Skeletal muscle tissue (tissue), 3 donors: ENCODE measurements at regions not wholly inside any gene's neighbourhood (a gene's known extent, or its start where the extent isn't known, plus 50 kb on each side); places are given as distances from the start of the nearest gene placed in this dataset.
"Not testable (repeated sequence)": the region's sequence is repeated elsewhere in the genome, so short reads cannot be mapped to it uniquely, and the experiment has no call there.

Experiments
- H3K27ac ChIP-seq: one replicate; pipeline ENCODE4 v1.7.0; 2013; ENCODE audit warnings: mild to moderate bottlenecking, low read depth, low read length, inconsistent platforms
- H3K27me3 ChIP-seq, 3 donors: one replicate each; pipeline ENCODE4 v1.7.0; 2013; ENCODE audit warnings: low read length in 3 of 3; ENCODE audit not compliant: control insufficient read depth in 3 of 3, insufficient read depth in 3 of 3
- H3K36me3 ChIP-seq, 3 donors: one replicate each; pipeline ENCODE4 v1.7.0; 2013; ENCODE audit warnings: low read length in 3 of 3; ENCODE audit not compliant: control insufficient read depth in 3 of 3, insufficient read depth in 3 of 3
- H3K4me1 ChIP-seq, 3 donors: one replicate each; pipeline ENCODE4 v1.7.0; 2013; ENCODE audit warnings: low read length in 3 of 3, mild to moderate bottlenecking in 3 of 3; ENCODE audit not compliant: control insufficient read depth in 3 of 3, insufficient read depth in 3 of 3
- H3K4me3 ChIP-seq, 3 donors: one replicate each; pipeline ENCODE4 v1.7.0; 2013; ENCODE audit warnings: low read length in 3 of 3
- H3K9ac ChIP-seq, 3 donors: one replicate each; pipeline ENCODE4 v1.7.0; 2013; ENCODE audit warnings: low read length in 3 of 3, mild to moderate bottlenecking in 3 of 3, moderate library complexity in 2 of 3, low read depth in 1 of 3
- H3K9me3 ChIP-seq, 3 donors: one replicate each; pipeline ENCODE4 v1.7.0; 2013; ENCODE audit warnings: low read length in 3 of 3; ENCODE audit not compliant: control insufficient read depth in 3 of 3
- donor health status: Osteomylitis.

DNA sequence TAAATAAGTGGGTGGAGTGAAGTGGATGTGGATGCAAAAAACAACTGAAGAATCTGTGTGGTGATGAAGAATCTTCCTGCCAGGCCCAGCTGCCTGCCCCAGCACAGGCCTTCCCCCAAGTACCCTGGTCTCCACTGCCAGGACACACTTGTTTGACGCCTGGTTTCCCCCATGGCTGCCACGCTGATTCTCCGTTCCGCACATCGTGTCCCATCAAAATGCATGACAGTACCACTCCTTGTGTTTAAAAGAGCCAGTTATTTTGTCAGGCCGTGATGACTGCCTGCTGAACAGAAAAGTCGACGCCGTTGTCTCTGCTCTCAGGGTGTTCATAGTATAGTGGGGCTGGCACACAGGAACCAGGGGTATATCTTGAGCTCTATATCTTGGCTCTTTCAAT is 50.3 kb upstream of the KYNU start:
- H3K4me3 ChIP-seq = no peak overlapping the region
- H3K27ac ChIP-seq = no peak overlapping the region
- no peak overlapping the region for H3K9ac ChIP-seq
- H3K4me1 ChIP-seq = no peaks in the 10 kb centered on the region
- H3K36me3 ChIP-seq = no peaks in the 10 kb centered on the region
- H3K9me3 ChIP-seq = peaks cover 0 to 2% (median 0%) of the 10 kb centered on the region in 3 donors
- H3K27me3 ChIP-seq = no peaks in the 10 kb centered on the region

DNA sequence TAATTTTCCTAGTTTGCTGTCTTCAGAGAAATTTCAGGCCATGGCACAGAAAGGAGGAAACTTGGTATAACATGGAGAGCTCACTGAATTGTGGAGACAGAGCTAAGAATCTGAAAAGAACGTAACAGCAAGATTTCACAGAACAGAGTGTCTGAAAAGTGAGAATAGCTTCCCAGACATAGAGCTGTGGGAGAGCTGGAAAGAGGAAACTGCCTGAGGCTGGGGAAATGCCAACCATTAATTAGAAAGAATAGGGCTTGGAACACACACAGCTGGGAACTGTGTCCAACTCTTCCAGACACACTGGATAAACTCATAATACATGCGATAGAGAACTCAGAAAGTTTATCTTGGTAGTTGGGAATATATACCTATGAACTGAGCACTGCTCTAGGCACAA is 51.6 kb upstream of the KYNU start:
- Histone ChIP-seq H3K4me1 (no peaks in the 10 kb centered on the region), H3K36me3 (no peaks in the 10 kb centered on the region), H3K4me3 (no peak overlapping the region)

DNA sequence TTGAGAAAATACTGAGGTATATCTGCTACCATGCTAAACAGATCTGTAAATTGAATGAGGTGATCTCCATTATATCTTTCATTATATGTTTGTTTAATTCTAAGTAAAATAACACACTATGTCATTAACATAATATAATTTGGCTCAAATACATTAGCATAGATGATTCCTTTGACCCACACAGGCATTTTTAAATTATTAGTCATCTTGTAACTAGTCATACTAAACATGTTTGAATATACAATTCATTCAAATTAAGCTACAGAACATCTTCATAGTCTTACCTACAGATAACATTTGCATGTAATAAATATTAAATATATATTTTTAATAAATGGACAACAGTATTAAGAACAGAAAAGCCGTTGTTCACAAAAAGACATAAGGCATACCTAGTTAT is 52.7 kb upstream of the KYNU start:
- H3K4me1 ChIP-seq = no peaks in the 10 kb centered on the region
- no peaks in the 10 kb centered on the region for H3K36me3 ChIP-seq
- H3K9ac ChIP-seq = no peak overlapping the region
- H3K27ac ChIP-seq = no peak overlapping the region
- no peaks in the 10 kb centered on the region for H3K27me3 ChIP-seq
- H3K9me3 ChIP-seq = peaks cover 0 to 2% (median 0%) of the 10 kb centered on the region in 3 donors
- H3K4me3 ChIP-seq = no peak overlapping the region

More for the DNA sequence above, 51.6 kb upstream of the KYNU start:
- no peak overlapping the region for H3K27ac ChIP-seq
- peaks cover 0 to 2% (median 0%) of the 10 kb centered on the region in 3 donors for H3K9me3 ChIP-seq
- no peaks in the 10 kb centered on the region for H3K27me3 ChIP-seq
- H3K9ac ChIP-seq = no peak overlapping the region

DNA sequence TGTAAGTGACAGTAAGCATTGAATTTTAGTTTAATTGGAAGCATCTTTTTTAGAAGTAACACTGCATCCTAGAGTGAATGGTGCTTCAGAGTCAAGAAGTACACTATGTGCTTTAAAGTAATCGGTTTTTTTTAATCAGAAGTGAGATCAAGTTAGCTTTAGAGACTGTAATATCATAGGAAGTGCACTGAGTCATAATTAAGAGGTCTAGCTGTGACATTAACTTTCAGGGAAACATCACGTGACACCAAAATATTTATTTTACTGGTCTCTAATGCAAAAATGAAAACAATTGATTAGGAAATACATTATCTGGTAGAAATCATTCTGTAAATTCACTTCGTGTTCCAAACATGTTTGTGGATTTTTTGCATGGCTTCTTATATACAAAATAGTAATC is 55.3 kb upstream of the KYNU start:
- H3K4me3 ChIP-seq = no peak overlapping the region
- H3K27ac ChIP-seq = no peak overlapping the region
- no peak overlapping the region for H3K9ac ChIP-seq
- no peaks in the 10 kb centered on the region for H3K4me1 ChIP-seq
- H3K9me3 ChIP-seq = no peaks in the 10 kb centered on the region
- no peaks in the 10 kb centered on the region for H3K36me3 ChIP-seq
- H3K27me3 ChIP-seq = no peaks in the 10 kb centered on the region

DNA sequence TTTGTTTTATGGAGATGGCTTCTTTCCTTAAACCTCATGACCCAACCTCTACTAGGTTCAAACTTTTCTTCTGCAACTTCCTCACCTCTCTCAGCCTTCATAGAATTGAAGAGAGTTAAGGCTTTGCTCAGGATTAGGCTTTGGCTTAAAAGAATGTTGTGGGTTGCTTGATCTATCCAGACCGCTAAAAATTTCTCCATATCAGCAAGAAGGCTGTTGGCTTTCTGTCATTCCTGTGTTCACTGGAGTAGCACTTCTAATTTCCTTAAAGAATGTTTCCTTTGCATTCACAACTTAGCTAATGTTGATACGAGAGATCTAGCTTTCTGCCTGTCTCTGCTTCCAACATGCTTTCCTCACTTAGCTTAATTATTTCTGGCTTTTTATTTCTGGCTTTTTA is 58.1 kb upstream of the KYNU start:
- no peaks in the 10 kb centered on the region for H3K4me1 ChIP-seq
- no peaks in the 10 kb centered on the region for H3K27me3 ChIP-seq
- no peak overlapping the region for H3K9ac ChIP-seq
- H3K9me3 ChIP-seq = no peaks in the 10 kb centered on the region
- no peak overlapping the region for H3K27ac ChIP-seq
- H3K36me3 ChIP-seq = no peaks in the 10 kb centered on the region
- H3K4me3 ChIP-seq = no peak overlapping the region

DNA sequence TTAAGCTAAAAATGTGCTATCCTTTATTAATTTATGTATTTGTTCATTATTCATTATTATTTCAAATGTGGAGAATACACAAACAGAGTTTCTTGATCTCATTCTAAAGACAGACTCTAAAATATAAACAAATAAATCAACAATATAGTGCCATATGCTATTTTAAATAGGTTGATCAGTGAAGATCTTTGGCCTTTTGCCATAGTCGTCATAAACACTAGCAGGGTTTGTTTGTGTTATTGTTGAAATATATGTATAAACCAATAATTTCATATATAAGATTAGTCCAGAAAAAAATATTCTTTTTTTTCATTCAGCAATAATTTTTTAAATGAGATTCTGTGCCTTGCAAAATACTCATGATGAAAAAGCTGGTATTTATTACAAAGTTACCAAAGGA is 62.1 kb upstream of the KYNU start:
- Histone ChIP-seq H3K36me3 (no peaks in the 10 kb centered on the region), H3K9me3 (no peaks in the 10 kb centered on the region), H3K4me1 (no peaks in the 10 kb centered on the region), H3K27ac (no peak overlapping the region), H3K9ac (no peak overlapping the region), H3K4me3 (no peak overlapping the region), H3K27me3 (no peaks in the 10 kb centered on the region)

DNA sequence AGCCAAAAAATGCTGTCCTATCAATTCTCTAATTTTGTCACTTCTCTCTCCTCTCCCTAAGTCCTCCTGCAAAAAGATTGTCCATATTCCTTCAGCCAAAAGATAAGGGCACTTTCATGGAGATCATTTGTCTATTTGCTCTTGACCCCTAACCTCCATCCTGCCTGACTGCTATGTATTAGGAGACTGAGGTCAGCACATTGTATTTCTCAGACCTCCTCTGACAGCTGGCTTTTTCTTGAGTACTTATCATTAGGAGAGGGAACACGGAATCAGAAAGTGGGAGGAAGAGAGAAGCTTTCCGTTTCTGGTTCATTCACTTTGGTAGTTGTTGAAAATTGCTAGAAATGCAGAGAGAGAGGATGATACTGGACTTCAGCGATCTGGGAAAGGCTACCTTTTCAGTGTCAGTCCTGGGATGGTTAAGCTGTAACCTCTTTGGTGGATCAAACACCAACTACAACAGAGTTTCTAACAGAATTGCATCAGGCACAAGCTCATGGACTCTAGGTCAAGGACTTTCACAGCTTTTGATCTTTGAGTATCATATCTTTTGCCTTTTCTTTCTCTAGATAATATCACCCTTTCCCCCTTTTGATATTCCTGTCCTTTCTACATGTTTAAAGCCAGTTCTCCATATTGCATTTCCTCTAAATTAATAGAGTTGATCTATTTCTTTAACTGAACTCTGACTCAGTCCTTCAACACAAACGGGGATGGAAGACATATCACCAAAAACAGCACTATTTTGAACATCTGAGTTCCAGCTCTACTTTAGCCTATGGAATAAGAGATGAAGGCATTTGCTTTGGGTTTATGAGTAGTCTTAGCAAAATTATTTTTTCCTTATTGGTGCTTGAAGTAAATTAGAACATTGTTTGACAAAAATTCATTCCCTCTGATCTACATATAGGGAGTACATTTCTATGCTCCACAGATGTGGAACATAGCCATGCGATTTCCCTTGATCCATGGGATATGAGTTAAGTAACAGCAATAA is 63.3 kb upstream of the KYNU start:
- no peak overlapping the region for H3K27ac ChIP-seq
- H3K4me1 ChIP-seq = no peaks in the 10 kb centered on the region
- no peaks in the 10 kb centered on the region for H3K9me3 ChIP-seq
- H3K27me3 ChIP-seq = no peaks in the 10 kb centered on the region
- H3K36me3 ChIP-seq = no peaks in the 10 kb centered on the region
- H3K4me3 ChIP-seq = no peak overlapping the region
- H3K9ac ChIP-seq = no peak overlapping the region

DNA sequence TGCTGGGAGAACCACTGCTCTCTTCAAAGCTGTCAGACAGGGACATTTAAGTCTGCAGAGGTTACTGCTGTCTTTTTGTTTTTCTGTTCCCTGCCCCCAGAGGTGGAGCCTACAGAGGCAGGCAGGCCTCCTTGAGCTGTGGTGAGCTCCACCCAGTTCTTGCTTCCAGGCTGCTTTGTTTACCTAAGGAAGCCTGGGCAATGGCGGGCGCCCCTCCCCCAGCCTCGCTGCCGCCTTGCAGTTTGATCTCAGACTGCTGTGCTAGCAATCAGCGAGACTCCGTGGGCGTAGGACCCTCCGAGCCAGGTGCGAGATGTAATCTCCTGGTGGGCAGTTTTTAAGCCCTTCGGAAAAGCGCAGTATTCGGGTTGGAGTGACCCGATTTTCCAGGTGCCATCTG is 65.8 kb upstream of the KYNU start:
- H3K4me1 ChIP-seq, H3K9ac ChIP-seq, H3K27ac ChIP-seq, H3K36me3 ChIP-seq, H3K4me3 ChIP-seq, H3K27me3 ChIP-seq, H3K9me3 ChIP-seq: not testable (repeated sequence)

DNA sequence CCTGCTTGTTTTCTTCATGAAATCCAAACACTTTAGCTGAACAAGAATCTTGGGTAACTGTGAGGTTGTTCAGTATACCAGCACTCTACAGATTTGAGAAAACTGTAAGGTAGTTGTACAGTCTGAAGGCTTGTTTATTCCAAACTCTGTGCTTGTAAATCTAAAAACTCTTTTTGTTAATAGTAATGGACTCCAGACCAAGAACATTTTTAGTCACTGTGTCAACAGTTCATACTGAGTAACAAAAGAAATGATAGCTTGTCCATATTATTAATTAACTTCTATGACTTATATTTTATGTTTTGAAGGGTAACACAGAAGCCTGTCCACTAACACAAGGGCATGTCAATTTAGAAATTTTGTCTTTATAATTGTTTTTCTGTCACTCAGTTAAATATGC is 72.2 kb upstream of the KYNU start:
- no peaks in the 10 kb centered on the region for H3K36me3 ChIP-seq

DNA sequence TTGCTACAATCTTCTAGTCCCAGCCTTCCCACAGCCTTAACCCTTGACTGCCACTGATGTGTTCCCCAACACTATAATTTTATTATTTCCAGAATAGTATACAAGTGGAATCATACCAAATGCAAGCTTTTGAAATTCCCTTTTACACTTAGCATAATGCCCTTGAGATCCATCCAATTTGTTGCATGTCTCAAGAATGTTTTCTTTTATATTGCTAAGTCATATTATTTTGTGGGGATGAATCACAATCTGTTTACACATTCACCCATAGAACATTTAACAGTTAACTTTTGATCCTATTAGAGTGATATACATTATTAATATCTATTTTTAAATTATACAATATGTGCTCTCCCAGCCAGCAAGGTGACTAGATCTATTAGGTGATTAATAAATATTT is 74.3 kb upstream of the KYNU start:
- Histone ChIP-seq H3K9me3 (no peaks in the 10 kb centered on the region), H3K27ac (no peak overlapping the region), H3K4me1 (no peaks in the 10 kb centered on the region), H3K9ac (no peak overlapping the region), H3K36me3 (no peaks in the 10 kb centered on the region), H3K4me3 (no peak overlapping the region), H3K27me3 (no peaks in the 10 kb centered on the region)

More for the DNA sequence above, 72.2 kb upstream of the KYNU start:
- H3K27ac ChIP-seq = no peak overlapping the region
- H3K9me3 ChIP-seq = no peaks in the 10 kb centered on the region
- H3K4me1 ChIP-seq = no peaks in the 10 kb centered on the region
- no peak overlapping the region for H3K4me3 ChIP-seq
- H3K9ac ChIP-seq = no peak overlapping the region
- H3K27me3 ChIP-seq = no peaks in the 10 kb centered on the region
